ENCODE measurements at regions not wholly inside any gene's neighbourhood (a gene's known extent, or its start where the extent isn't known, plus 50 kb on each side); places are given as distances from the start of the nearest gene placed in this dataset.

GRCh38 chr16:7861891-7862582, 529.4 kb downstream of the RBFOX1 start:
- Histone ChIP-seq H3K9me3 (ENCODE audit: control insufficient read depth, insufficient read depth, low read length) (no peaks in the 10 kb centered on the region), H3K27ac (ENCODE audit: low read depth, low read length) (peak overlapping the region; percentile 11), H3K36me3 (ENCODE audit: control insufficient read depth, insufficient read depth, low read length) (no peaks in the 10 kb centered on the region), H3K9ac (ENCODE audit: low read depth, low read length) (no peak overlapping the region), H3K4me1 (ENCODE audit: control insufficient read depth, insufficient read depth, low read length) (peaks cover 22% of the 10 kb centered on the region), H3K4me3 (ENCODE audit: low read depth, low read length) (no peak overlapping the region), H3K27me3 (ENCODE audit: control insufficient read depth, insufficient read depth, low read length) (no peaks in the 10 kb centered on the region)

- Histone ChIP-seq H3K4me1 (ENCODE audit: control insufficient read depth, insufficient read depth, low read length) (peaks cover 4% of the 10 kb centered on the region), H3K27me3 (ENCODE audit: control insufficient read depth, insufficient read depth, low read length) (no peaks in the 10 kb centered on the region; the same call in 1 of the 2 replicates), H3K4me3 (ENCODE audit: low read depth, low read length) (no peak overlapping the region), H3K36me3 (ENCODE audit: control insufficient read depth, insufficient read depth, low read length) (no peaks in the 10 kb centered on the region), H3K27ac (ENCODE audit: low read depth, low read length) (no peak overlapping the region), H3K9ac (ENCODE audit: low read depth, low read length) (no peak overlapping the region), H3K9me3 (ENCODE audit: control insufficient read depth, insufficient read depth, low read length) (no peaks in the 10 kb centered on the region)
Observed at GRCh38 chr16:7853197-7853596, 520.6 kb downstream of the RBFOX1 start.

GRCh38 chr16:7849841-7850240, 517.2 kb downstream of the RBFOX1 start:
- Histone ChIP-seq H3K9ac (ENCODE audit: low read depth, low read length) (no peak overlapping the region), H3K4me1 (ENCODE audit: control insufficient read depth, insufficient read depth, low read length) (peaks cover 4% of the 10 kb centered on the region), H3K27ac (ENCODE audit: low read depth, low read length) (no peak overlapping the region), H3K4me3 (ENCODE audit: low read depth, low read length) (no peak overlapping the region), H3K36me3 (ENCODE audit: control insufficient read depth, insufficient read depth, low read length) (no peaks in the 10 kb centered on the region), H3K27me3 (ENCODE audit: control insufficient read depth, insufficient read depth, low read length) (no peaks in the 10 kb centered on the region; the same call in 1 of the 2 replicates), H3K9me3 (ENCODE audit: control insufficient read depth, insufficient read depth, low read length) (no peaks in the 10 kb centered on the region)

GRCh38 chr16:7843261-7843660, 510.6 kb downstream of the RBFOX1 start:
- Histone ChIP-seq H3K9ac (ENCODE audit: low read depth, low read length) (no peak overlapping the region), H3K4me1 (ENCODE audit: control insufficient read depth, insufficient read depth, low read length) (peaks cover 20% of the 10 kb centered on the region), H3K36me3 (ENCODE audit: control insufficient read depth, insufficient read depth, low read length) (no peaks in the 10 kb centered on the region), H3K9me3 (ENCODE audit: control insufficient read depth, insufficient read depth, low read length) (no peaks in the 10 kb centered on the region), H3K4me3 (ENCODE audit: low read depth, low read length) (no peak overlapping the region), H3K27ac (ENCODE audit: low read depth, low read length) (no peak overlapping the region), H3K27me3 (ENCODE audit: control insufficient read depth, insufficient read depth, low read length) (no peaks in the 10 kb centered on the region)

- no peaks in the 10 kb centered on the region for H3K9me3 ChIP-seq (ENCODE audit: control insufficient read depth, insufficient read depth, low read length)
- no peak overlapping the region for H3K9ac ChIP-seq (ENCODE audit: low read depth, low read length)
- H3K36me3 ChIP-seq (ENCODE audit: control insufficient read depth, insufficient read depth, low read length) = no peaks in the 10 kb centered on the region
- no peak overlapping the region for H3K4me3 ChIP-seq (ENCODE audit: low read depth, low read length)
- peaks cover 18% of the 10 kb centered on the region for H3K4me1 ChIP-seq (ENCODE audit: control insufficient read depth, insufficient read depth, low read length)
- no peak overlapping the region for H3K27ac ChIP-seq (ENCODE audit: low read depth, low read length)
- no peaks in the 10 kb centered on the region for H3K27me3 ChIP-seq (ENCODE audit: control insufficient read depth, insufficient read depth, low read length)
Observed at GRCh38 chr16:7839568-7839967, 506.9 kb downstream of the RBFOX1 start.

- H3K9ac ChIP-seq (ENCODE audit: low read depth, low read length) = no peak overlapping the region
- no peaks in the 10 kb centered on the region; the same call in 1 of the 2 replicates for H3K4me1 ChIP-seq (ENCODE audit: control insufficient read depth, insufficient read depth, low read length)
- H3K27me3 ChIP-seq (ENCODE audit: control insufficient read depth, insufficient read depth, low read length) = no peaks in the 10 kb centered on the region
- H3K36me3 ChIP-seq (ENCODE audit: control insufficient read depth, insufficient read depth, low read length) = no peaks in the 10 kb centered on the region
- H3K27ac ChIP-seq (ENCODE audit: low read depth, low read length) = no peak overlapping the region
- no peaks in the 10 kb centered on the region for H3K9me3 ChIP-seq (ENCODE audit: control insufficient read depth, insufficient read depth, low read length)
- H3K4me3 ChIP-seq (ENCODE audit: low read depth, low read length) = no peak overlapping the region
Observed at GRCh38 chr16:7834771-7835431, 502.3 kb downstream of the RBFOX1 start.

- Histone ChIP-seq H3K4me3 (ENCODE audit: low read depth, low read length) (no peak overlapping the region), H3K9me3 (ENCODE audit: control insufficient read depth, insufficient read depth, low read length) (no peaks in the 10 kb centered on the region), H3K27ac (ENCODE audit: low read depth, low read length) (no peak overlapping the region), H3K9ac (ENCODE audit: low read depth, low read length) (no peak overlapping the region), H3K4me1 (ENCODE audit: control insufficient read depth, insufficient read depth, low read length) (no peaks in the 10 kb centered on the region), H3K36me3 (ENCODE audit: control insufficient read depth, insufficient read depth, low read length) (no peaks in the 10 kb centered on the region), H3K27me3 (ENCODE audit: control insufficient read depth, insufficient read depth, low read length) (no peaks in the 10 kb centered on the region)
Observed at GRCh38 chr16:7820816-7821215, 488.2 kb downstream of the RBFOX1 start.

GRCh38 chr16:7805686-7806396, 473.2 kb downstream of the RBFOX1 start:
- peaks cover 14% of the 10 kb centered on the region for H3K4me1 ChIP-seq (ENCODE audit: control insufficient read depth, insufficient read depth, low read length)
- H3K27ac ChIP-seq (ENCODE audit: low read depth, low read length) = no peak overlapping the region
- no peak overlapping the region for H3K9ac ChIP-seq (ENCODE audit: low read depth, low read length)
- no peaks in the 10 kb centered on the region for H3K36me3 ChIP-seq (ENCODE audit: control insufficient read depth, insufficient read depth, low read length)
- 0 out of 2 replicates have a peak, but pooled peaks cover 5% of the 10 kb centered on the region for H3K9me3 ChIP-seq (ENCODE audit: control insufficient read depth, insufficient read depth, low read length)
- no peak overlapping the region for H3K4me3 ChIP-seq (ENCODE audit: low read depth, low read length)
- no peaks in the 10 kb centered on the region for H3K27me3 ChIP-seq (ENCODE audit: control insufficient read depth, insufficient read depth, low read length)

GRCh38 chr16:7804635-7805195, 472.1 kb downstream of the RBFOX1 start:
- no peak overlapping the region for H3K27ac ChIP-seq (ENCODE audit: low read depth, low read length)
- H3K9me3 ChIP-seq (ENCODE audit: control insufficient read depth, insufficient read depth, low read length) = 0 out of 2 replicates have a peak, but pooled peaks cover 5% of the 10 kb centered on the region
- no peaks in the 10 kb centered on the region for H3K27me3 ChIP-seq (ENCODE audit: control insufficient read depth, insufficient read depth, low read length)
- no peaks in the 10 kb centered on the region for H3K36me3 ChIP-seq (ENCODE audit: control insufficient read depth, insufficient read depth, low read length)
- peaks cover 14% of the 10 kb centered on the region for H3K4me1 ChIP-seq (ENCODE audit: control insufficient read depth, insufficient read depth, low read length)
- H3K9ac ChIP-seq (ENCODE audit: low read depth, low read length) = no peak overlapping the region
- H3K4me3 ChIP-seq (ENCODE audit: low read depth, low read length) = no peak overlapping the region

GRCh38 chr16:7792346-7792745, 459.7 kb downstream of the RBFOX1 start:
- Histone ChIP-seq H3K27me3 (ENCODE audit: control insufficient read depth, insufficient read depth, low read length) (no peaks in the 10 kb centered on the region), H3K9me3 (ENCODE audit: control insufficient read depth, insufficient read depth, low read length) (no peaks in the 10 kb centered on the region), H3K36me3 (ENCODE audit: control insufficient read depth, insufficient read depth, low read length) (no peaks in the 10 kb centered on the region), H3K4me3 (ENCODE audit: low read depth, low read length) (no peak overlapping the region), H3K9ac (ENCODE audit: low read depth, low read length) (no peak overlapping the region), H3K27ac (ENCODE audit: low read depth, low read length) (no peak overlapping the region), H3K4me1 (ENCODE audit: control insufficient read depth, insufficient read depth, low read length) (no peaks in the 10 kb centered on the region; the same call in 1 of the 2 replicates)

All from HUES48 (cell line).